B cell (primary cell): ENCODE measurements at regions not wholly inside any gene's neighbourhood (a gene's known extent, or its start where the extent isn't known, plus 50 kb on each side); places are given as distances from the start of the nearest gene placed in this dataset.

Source experiments
- ATAC-seq: fragments of 200-7000 bp; cut with Tn5 transposase; one replicate; pipeline ENCODE4 v1.10.0; 2021; ENCODE audit warnings: low read depth, mild to moderate bottlenecking, moderate number of reproducible peaks, moderate library complexity
- CTCF ChIA-PET: fragments of 350-600 bp; sonication (Branson Sonifier 250); formaldehyde crosslinking; loops from one replicate; lab custom pipeline; 2021; ENCODE audit warnings: antibody characterized with exemption, inconsistent platforms; lab: Charles Lee
- POLR2A ChIA-PET: fragments of 350-600 bp; sonication (Branson Sonifier 250); formaldehyde crosslinking; loops from one replicate; lab custom pipeline; 2021; ENCODE audit warnings: antibody characterized with exemption; lab: Charles Lee
- DNase-seq: peaks from one replicate; pipeline ENCODE4 v3.0.0; 2013
- H2AFZ ChIP-seq: 2 replicates; pipeline ENCODE4 v1.6.1; 2012; ENCODE audit warnings: mild to moderate bottlenecking, low read depth, low read length; ENCODE audit not compliant: insufficient read depth, poor library complexity, severe bottlenecking
- H3K27ac ChIP-seq, 2 donors: 1 replicate in 1 of 2; 2 replicates in 1 of 2; pipeline ENCODE4 v1.5.1; 2012 to 2013; ENCODE audit warnings: low read length in 2 of 2, mild to moderate bottlenecking in 2 of 2, moderate library complexity in 1 of 2
- H3K27me3 ChIP-seq, 4 experiments: fragments of 200-600 bp in 1 of 4; sonication (generic) in 1 of 4; replicated peaks in 1 of 4; 1 replicate in 2 of 4; 2 replicates in 2 of 4; pipeline versions ENCODE4 v1.6.1 to v1.7.0; 2013 to 2016; ENCODE audit warnings: low read length in 3 of 4, mild to moderate bottlenecking in 2 of 4, mixed read lengths in 1 of 4, moderate library complexity in 1 of 4; ENCODE audit not compliant: insufficient read depth in 4 of 4, control insufficient read depth in 3 of 4; ENCODE audit errors: control extremely low read depth in 1 of 4
- H3K36me3 ChIP-seq, 2 experiments: replicated peaks in 1 of 2; 1 replicate in 1 of 2; 2 replicates in 1 of 2; pipeline versions ENCODE4 v1.6.1 to v1.7.1; 2013; ENCODE audit warnings: low read length in 1 of 2; ENCODE audit not compliant: insufficient read depth in 2 of 2, control insufficient read depth in 1 of 2; ENCODE audit errors: control extremely low read depth in 1 of 2, extremely low read depth in 1 of 2
- H3K4me1 ChIP-seq, 2 donors: fragments of 200-600 bp in 1 of 2; sonication (generic) in 1 of 2; 1 replicate in 1 of 2; 2 replicates in 1 of 2; pipeline versions ENCODE4 v1.5.1 to v1.6.1; 2013 to 2017; ENCODE audit warnings: low read length in 2 of 2; ENCODE audit not compliant: control insufficient read depth in 2 of 2, insufficient read depth in 2 of 2
- H3K4me2 ChIP-seq: replicated peaks from 2 replicates; pipeline ENCODE3; 2012; ENCODE audit warnings: mild to moderate bottlenecking, low read depth, low read length; ENCODE audit not compliant: poor library complexity, severe bottlenecking
- H3K4me3 ChIP-seq, 5 experiments: fragments of 200-600 bp in 1 of 5; sonication (generic) in 1 of 5; 1 replicate in 3 of 5; 2 replicates in 2 of 5; pipeline versions ENCODE4 v1.5.1 to v1.7.0; 2011 to 2016; ENCODE audit warnings: low read length in 4 of 5, mild to moderate bottlenecking in 4 of 5, low read depth in 2 of 5, control low read depth in 1 of 5, moderate library complexity in 1 of 5; ENCODE audit not compliant: insufficient read depth in 1 of 5; ENCODE audit errors: control extremely low read depth in 1 of 5, extremely low read depth in 1 of 5
- H3K79me2 ChIP-seq: fragments of 200-600 bp; sonication (generic); one replicate; pipeline ENCODE4 v1.6.0; 2016; ENCODE audit warnings: low read length; ENCODE audit not compliant: control insufficient read depth, insufficient read depth
- H3K9ac ChIP-seq: fragments of 200-600 bp; sonication (generic); 2 replicates; pipeline ENCODE4 v1.6.1; 2017; ENCODE audit warnings: mild to moderate bottlenecking, low read length, moderate library complexity
- H3K9me3 ChIP-seq, 3 donors: one replicate each; pipeline versions ENCODE4 v1.6.1 to v1.7.1; 2013; ENCODE audit warnings: low read length in 2 of 3; ENCODE audit not compliant: control insufficient read depth in 2 of 3, insufficient read depth in 1 of 3; ENCODE audit errors: control extremely low read depth in 1 of 3
- H4K20me1 ChIP-seq: 2 replicates; pipeline ENCODE4 v1.6.0; 2012; ENCODE audit warnings: mild to moderate bottlenecking, low read length; ENCODE audit not compliant: insufficient read depth, control insufficient read depth, poor library complexity, severe bottlenecking
- H3K27ac Mint-ChIP-seq: one replicate; pipeline ENCODE4 v1.8.0; 2021; ENCODE audit warnings: mixed read lengths
- H3K27me3 Mint-ChIP-seq: one replicate; pipeline ENCODE4 v1.8.0; 2021; ENCODE audit warnings: mixed read lengths
- H3K4me1 Mint-ChIP-seq: one replicate; pipeline ENCODE4 v1.8.0; 2021; ENCODE audit warnings: mixed read lengths
- H3K4me3 Mint-ChIP-seq: one replicate; pipeline ENCODE4 v1.8.0; 2021; ENCODE audit warnings: mixed read lengths
- H3K9me3 Mint-ChIP-seq: one replicate; pipeline ENCODE4 v1.8.0; 2022; ENCODE audit warnings: mixed read lengths; ENCODE audit not compliant: insufficient read depth
- CTCF ChIP-seq: fragments of 200-600 bp; IDR thresholded peaks from one replicate; pipeline ENCODE4 v1.8.0; 2022; ENCODE audit warnings: antibody characterized with exemption, mild to moderate bottlenecking
- EZH2 ChIP-seq: IDR thresholded peaks from 2 replicates; pipeline ENCODE4 v1.6.1; 2012; ENCODE audit warnings: borderline replicate concordance, low read depth, mild to moderate bottlenecking, moderate library complexity, low read length; ENCODE audit not compliant: insufficient read depth, poor library complexity, severe bottlenecking
- WGBS: methylation state at CpG from one replicate; pipeline ENCODE4 v1.1.5; 2013; ENCODE audit warnings: missing lambda C conversion rate; ENCODE audit not compliant: insufficient coverage; 5-methylcytosine and 5-hydroxymethylcytosine counted together
- intact Hi-C: fragments of 100-400 bp; cut with micrococcal nuclease; formaldehyde crosslinking; loops from one replicate; pipeline ENCODE4 v1.10.0; 2022

GRCh38 chr6:19605624-19606023, 231.5 kb upstream of the ID4 start:
- no peaks in the 10 kb centered on the region for H3K4me1 ChIP-seq
- no peak overlapping the region for H3K4me3 ChIP-seq
- Mint-ChIP-seq H3K9me3 (no peaks in the 10 kb centered on the region), H3K27me3 (no peaks in the 10 kb centered on the region), H3K4me3 (no peak overlapping the region), H3K27ac (no peak overlapping the region), H3K4me1 (no peaks in the 10 kb centered on the region)
- no peak overlapping the region for H3K4me2 ChIP-seq
- WGBS, result 82% methylated on average over 6 of the region's 6 CpGs
- no peaks in the 10 kb centered on the region for H3K79me2 ChIP-seq
- ATAC-seq, result no peak
- no peak for DNase-seq
- H3K27ac ChIP-seq, result no peak overlapping the region
- peaks cover 0 to 7% (median 2%) of the 10 kb centered on the region in 3 donors for H3K9me3 ChIP-seq
- H2AFZ ChIP-seq, result no peak overlapping the region
- ChIA-PET CTCF (no interaction called here), POLR2A (no interaction called here)
- no peak for TF ChIP-seq CTCF
- TF ChIP-seq EZH2, result no peak
- intact Hi-C loops, result no loop called here
- no peaks in the 10 kb centered on the region for H3K27me3 ChIP-seq
- no peaks in the 10 kb centered on the region for H3K36me3 ChIP-seq
- H3K9ac ChIP-seq, result no peak overlapping the region
- H4K20me1 ChIP-seq, result no peaks in the 10 kb centered on the region

GRCh38 chr6:19608546-19608945, 228.6 kb upstream of the ID4 start:
- no peaks in the 10 kb centered on the region for H3K27me3 Mint-ChIP-seq
- H3K4me1 ChIP-seq, result no peaks in the 10 kb centered on the region
- no peaks in the 10 kb centered on the region for H3K4me1 Mint-ChIP-seq
- no peaks in the 10 kb centered on the region for H3K36me3 ChIP-seq
- intact Hi-C loops, result no loop called here
- H3K27ac Mint-ChIP-seq, result no peak overlapping the region
- no peak overlapping the region for H3K4me3 ChIP-seq
- no peaks in the 10 kb centered on the region for H4K20me1 ChIP-seq
- H2AFZ ChIP-seq, result no peak overlapping the region
- H3K27me3 ChIP-seq, result no peaks in the 10 kb centered on the region
- no peaks in the 10 kb centered on the region for H3K9me3 Mint-ChIP-seq
- CTCF ChIA-PET, result no interaction called here
- no peak overlapping the region for H3K4me3 Mint-ChIP-seq
- H3K9ac ChIP-seq, result no peak overlapping the region
- H3K79me2 ChIP-seq, result no peaks in the 10 kb centered on the region
- ATAC-seq, result no peak
- H3K27ac ChIP-seq, result no peak overlapping the region
- no CpG with 5 or more reads among the region's 1 CpG for WGBS
- DNase-seq, result no peak
- TF ChIP-seq CTCF (no peak), EZH2 (no peak)
- POLR2A ChIA-PET, result no interaction called here
- H3K4me2 ChIP-seq, result no peak overlapping the region
- peaks cover 0 to 19% (median 2%) of the 10 kb centered on the region in 3 donors for H3K9me3 ChIP-seq
